Activated T-helper 1 cell treated with anti-CD3 and anti-CD28 coated beads, Interleukin-2, amount 50 U/mL, for 16 hours (primary cell): ENCODE measurements at regions not wholly inside any gene's neighbourhood (a gene's known extent, or its start where the extent isn't known, plus 50 kb on each side); places are given as distances from the start of the nearest gene placed in this dataset.

ENCODE experiments used
- DNase-seq, 2 donors: peaks; one replicate each; pipeline ENCODE4 v3.0.0-alpha.2; 2020; ENCODE audit warnings: low read depth in 1 of 2, low spot score in 1 of 2

GRCh38 chr12:125738211-125738610 is 673.0 kb downstream of the AACS start:
- no peak for DNase-seq

- no peak for DNase-seq
Observed at GRCh38 chr12:125742413-125742812, 677.2 kb downstream of the AACS start.

GRCh38 chr12:125744201-125744600 is 679.0 kb downstream of the AACS start:
- no peak for DNase-seq

GRCh38 chr12:125755512-125755911 is 690.3 kb downstream of the AACS start:
- no peak for DNase-seq

- DNase-seq = no peak
Observed at GRCh38 chr12:125766091-125766490, 700.9 kb downstream of the AACS start.

- DNase-seq = no peak
Observed at GRCh38 chr12:125772403-125772802, 707.2 kb downstream of the AACS start.

GRCh38 chr12:125773033-125773640 is 707.9 kb downstream of the AACS start:
- no peak for DNase-seq

GRCh38 chr12:125775507-125775906 is 710.3 kb downstream of the AACS start:
- no peak for DNase-seq

GRCh38 chr12:125776212-125776611 is 711.0 kb downstream of the AACS start:
- no peak for DNase-seq

- no peak for DNase-seq
Observed at GRCh38 chr12:125786143-125786542, 720.9 kb downstream of the AACS start.

- no peak for DNase-seq
Observed at GRCh38 chr12:125794401-125794800, 729.2 kb downstream of the AACS start.

GRCh38 chr12:125797421-125798175 is 732.4 kb downstream of the AACS start:
- no peak for DNase-seq

GRCh38 chr12:125804660-125805059 is 739.4 kb downstream of the AACS start:
- DNase-seq = no peak

GRCh38 chr12:125824276-125824675 is 759.0 kb downstream of the AACS start:
- DNase-seq = no peak

GRCh38 chr12:125835852-125836251 is 770.6 kb downstream of the AACS start:
- no peak for DNase-seq

GRCh38 chr12:125836647-125837046 is 771.4 kb downstream of the AACS start:
- DNase-seq = no peak

- no peak for DNase-seq
Observed at GRCh38 chr12:125841332-125841731, 776.1 kb downstream of the AACS start.

- DNase-seq = no peak
Observed at GRCh38 chr12:125852116-125852515, 786.9 kb downstream of the AACS start.

GRCh38 chr12:125852679-125853078 is 787.4 kb downstream of the AACS start:
- no peak for DNase-seq

- DNase-seq = no peak
Observed at GRCh38 chr12:125853670-125854069, 788.4 kb downstream of the AACS start.

- DNase-seq = no peak
Observed at GRCh38 chr12:125856366-125856765, 791.1 kb downstream of the AACS start.

GRCh38 chr12:125856896-125857295 is 791.7 kb downstream of the AACS start:
- DNase-seq = no peak
